ENCODE measurements at regions not wholly inside any gene's neighbourhood (a gene's known extent, or its start where the extent isn't known, plus 50 kb on each side); places are given as distances from the start of the nearest gene placed in this dataset.

DNA sequence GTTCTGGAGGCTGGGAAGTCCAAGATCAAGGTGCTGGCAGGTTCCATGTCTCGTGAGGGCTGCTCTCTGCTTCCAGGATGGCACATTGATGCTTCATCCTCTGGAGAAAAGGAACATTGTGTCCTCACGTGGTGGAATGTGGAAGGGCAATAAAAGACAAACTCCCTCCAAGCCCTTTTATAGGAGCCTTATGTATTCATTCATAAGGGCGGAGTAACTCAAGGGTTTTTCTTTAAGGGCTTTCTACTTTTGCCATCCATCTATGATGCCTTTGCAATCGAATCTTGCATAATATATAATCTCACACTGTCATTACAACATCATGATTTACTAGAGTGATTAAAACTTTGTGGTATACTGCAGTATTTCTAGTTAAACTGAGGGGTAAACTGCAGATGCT, 132.7 kb upstream of the DDHD1 start:
- peak in 1 of 2 donors; percentile 6 for TF ChIP-seq CTCF (conservative IDR thresholded peaks at IDR 0.05 in 1 of 2, IDR thresholded peaks at IDR 0.05 in 1 of 2; ENCODE audit: low read depth in 1 of 2, low read length in 2 of 2)
- TF ChIP-seq EZH2 (IDR thresholded peaks at IDR 0.05; ENCODE audit: low read length, missing control alignments): no peak

Measured in fibroblast of lung (primary cell).